ENCODE measurements at regions not wholly inside any gene's neighbourhood (a gene's known extent, or its start where the extent isn't known, plus 50 kb on each side); places are given as distances from the start of the nearest gene placed in this dataset.

GRCh38 chr22:49674479-49675050 lies 153.1 kb downstream of the BRD1 start:
- DNase-seq: no peak

GRCh38 chr22:49673048-49673447 lies 154.6 kb downstream of the BRD1 start:
- no peak for DNase-seq

GRCh38 chr22:49672014-49672516 lies 155.6 kb downstream of the BRD1 start:
- DNase-seq: no peak

- DNase-seq: no peak
Observed at GRCh38 chr22:49671331-49672013, 156.2 kb downstream of the BRD1 start.

GRCh38 chr22:49670456-49671330 lies 157.0 kb downstream of the BRD1 start:
- DNase-seq: peak; percentile 18

GRCh38 chr22:49669969-49670455 lies 157.7 kb downstream of the BRD1 start:
- DNase-seq: peak; percentile 49

GRCh38 chr22:49669427-49669968 lies 158.2 kb downstream of the BRD1 start:
- DNase-seq: peak; percentile 31

GRCh38 chr22:49668402-49668801 lies 159.3 kb downstream of the BRD1 start:
- DNase-seq: no peak

GRCh38 chr22:49667236-49667635 lies 160.4 kb downstream of the BRD1 start:
- DNase-seq: peak; percentile 67

GRCh38 chr22:49666146-49666809 lies 161.4 kb downstream of the BRD1 start:
- DNase-seq: no peak

- DNase-seq: no peak
Observed at GRCh38 chr22:49664891-49665290, 162.8 kb downstream of the BRD1 start.

- no peak for DNase-seq
Observed at GRCh38 chr22:49664371-49664881, 163.2 kb downstream of the BRD1 start.

- no peak for DNase-seq
Observed at GRCh38 chr22:49663823-49664222, 163.8 kb downstream of the BRD1 start.

- no peak for DNase-seq
Observed at GRCh38 chr22:49663311-49663711, 164.4 kb downstream of the BRD1 start.

- DNase-seq: no peak
Observed at GRCh38 chr22:49662681-49663080, 165.0 kb downstream of the BRD1 start.

- DNase-seq: no peak
Observed at GRCh38 chr22:49660794-49661781, 166.6 kb downstream of the BRD1 start.

GRCh38 chr22:49660321-49660720 lies 167.4 kb downstream of the BRD1 start:
- DNase-seq: no peak

- DNase-seq: peak; percentile 32
Observed at GRCh38 chr22:49659924-49660315, 167.8 kb downstream of the BRD1 start.

GRCh38 chr22:49659281-49659923 lies 168.3 kb downstream of the BRD1 start:
- DNase-seq: no peak

- DNase-seq: no peak
Observed at GRCh38 chr22:49658902-49659280, 168.8 kb downstream of the BRD1 start.

Measured in dermis blood vessel endothelial cell (primary cell).